ENCODE measurements at regions not wholly inside any gene's neighbourhood (a gene's known extent, or its start where the extent isn't known, plus 50 kb on each side); places are given as distances from the start of the nearest gene placed in this dataset.

GRCh38 chr18:10015288-10015701, 101.5 kb downstream of the VAPA start:
- no peak overlapping the region for H3K4me3 ChIP-seq (ENCODE audit: low read depth, low read length)
- TF ChIP-seq CTCF (IDR thresholded peaks at IDR 0.05; ENCODE audit: borderline replicate concordance, insufficient read depth, low read depth, low read length), result no peak

GRCh38 chr18:10015941-10016819, 102.4 kb downstream of the VAPA start:
- TF ChIP-seq CTCF (IDR thresholded peaks at IDR 0.05; ENCODE audit: borderline replicate concordance, insufficient read depth, low read depth, low read length), result no peak
- H3K4me3 ChIP-seq (ENCODE audit: low read depth, low read length), result no peak overlapping the region

GRCh38 chr18:10017043-10017442, 103.2 kb downstream of the VAPA start:
- H3K4me3 ChIP-seq (ENCODE audit: low read depth, low read length), result no peak overlapping the region
- TF ChIP-seq CTCF (IDR thresholded peaks at IDR 0.05; ENCODE audit: borderline replicate concordance, insufficient read depth, low read depth, low read length), result no peak

- no peak overlapping the region for H3K4me3 ChIP-seq (ENCODE audit: low read depth, low read length)
- TF ChIP-seq CTCF (IDR thresholded peaks at IDR 0.05; ENCODE audit: borderline replicate concordance, insufficient read depth, low read depth, low read length), result no peak
Measured at GRCh38 chr18:10018289-10018688, 104.5 kb downstream of the VAPA start.

GRCh38 chr18:10020171-10020570, 106.4 kb downstream of the VAPA start:
- TF ChIP-seq CTCF (IDR thresholded peaks at IDR 0.05; ENCODE audit: borderline replicate concordance, insufficient read depth, low read depth, low read length), result no peak
- no peak overlapping the region for H3K4me3 ChIP-seq (ENCODE audit: low read depth, low read length)

- no peak for TF ChIP-seq CTCF (IDR thresholded peaks at IDR 0.05; ENCODE audit: borderline replicate concordance, insufficient read depth, low read depth, low read length)
- no peak overlapping the region for H3K4me3 ChIP-seq (ENCODE audit: low read depth, low read length)
Measured at GRCh38 chr18:10022365-10022764, 108.5 kb downstream of the VAPA start.
